HG02943 (cell line): ENCODE measurements at regions not wholly inside any gene's neighbourhood (a gene's known extent, or its start where the extent isn't known, plus 50 kb on each side); places are given as distances from the start of the nearest gene placed in this dataset.
"Not testable (repeated sequence)": the region's sequence is repeated elsewhere in the genome, so short reads cannot be mapped to it uniquely, and the experiment has no call there.

ENCODE experiments used
- ATAC-seq: cut with Tn5 transposase; IDR thresholded peaks from one replicate; pipeline ENCODE4 v1.9.1; 2021; ENCODE audit warnings: mild to moderate bottlenecking, low read depth, moderate library complexity; ENCODE audit not compliant: unreplicated experiment

- no peak for ATAC-seq
Observed at GRCh38 chr3:145058483-145058882, 1086.9 kb downstream of the DIPK2A start.

DNA sequence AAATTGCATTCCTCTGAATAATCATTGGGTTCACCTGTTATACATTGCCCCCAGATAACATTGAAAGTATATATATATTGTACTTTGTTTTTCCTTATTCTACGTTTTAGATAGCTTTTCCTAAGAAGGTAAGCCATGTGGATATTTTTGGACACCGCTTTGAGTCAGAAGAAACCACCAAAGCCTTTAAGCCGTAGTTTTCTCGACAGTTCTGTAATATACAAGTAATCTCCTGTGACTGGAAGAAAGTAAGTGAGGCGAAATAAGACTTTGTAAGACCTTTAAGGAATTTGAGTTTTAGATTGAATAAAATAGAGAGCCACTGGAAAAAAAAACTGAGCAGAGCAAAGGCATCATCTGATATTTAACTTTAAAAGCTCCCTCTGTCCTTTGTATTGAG, 1092.0 kb downstream of the DIPK2A start:
- ATAC-seq = no peak

GRCh38 chr3:145070795-145071194, 1090.2 kb downstream of the PLOD2 start:
- ATAC-seq = no peak

DNA sequence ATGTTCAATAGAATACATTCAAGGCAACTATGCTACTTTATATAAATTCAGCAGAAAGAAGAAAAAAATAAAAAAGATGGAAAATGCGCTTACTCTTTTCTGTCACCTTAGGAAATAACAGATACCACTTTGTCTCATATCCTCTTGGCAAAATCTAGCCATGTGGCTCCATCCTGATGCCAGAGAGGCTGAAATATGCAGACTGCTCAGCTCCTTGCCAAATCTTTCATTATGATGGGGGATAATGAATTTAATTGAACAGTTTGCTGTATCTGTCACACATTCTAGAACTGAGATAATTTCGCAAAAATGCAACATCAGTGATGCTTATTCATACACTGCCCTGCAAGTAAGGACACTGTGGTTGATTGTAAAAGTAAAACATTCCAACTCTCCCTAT, 1081.5 kb downstream of the PLOD2 start:
- no peak for ATAC-seq

DNA sequence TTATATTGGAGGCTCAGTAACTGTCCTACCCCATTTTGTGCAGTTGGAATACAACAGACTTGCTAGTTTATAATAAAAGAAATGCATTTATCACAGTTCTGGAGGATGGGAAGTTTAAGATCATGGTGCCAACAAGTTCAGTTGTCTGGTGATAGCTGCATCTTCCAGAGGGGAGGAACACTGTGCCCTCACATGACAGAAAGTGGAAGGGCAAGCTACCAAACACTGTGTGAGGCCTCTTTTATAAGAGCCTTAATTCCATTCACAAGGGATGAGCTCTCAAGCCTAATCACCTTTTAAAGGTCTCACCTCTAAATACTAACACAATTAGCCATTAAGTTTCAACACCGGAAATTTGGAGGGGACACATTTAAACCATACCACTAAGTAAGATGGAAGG, 1073.9 kb downstream of the PLOD2 start:
- no peak for ATAC-seq

DNA sequence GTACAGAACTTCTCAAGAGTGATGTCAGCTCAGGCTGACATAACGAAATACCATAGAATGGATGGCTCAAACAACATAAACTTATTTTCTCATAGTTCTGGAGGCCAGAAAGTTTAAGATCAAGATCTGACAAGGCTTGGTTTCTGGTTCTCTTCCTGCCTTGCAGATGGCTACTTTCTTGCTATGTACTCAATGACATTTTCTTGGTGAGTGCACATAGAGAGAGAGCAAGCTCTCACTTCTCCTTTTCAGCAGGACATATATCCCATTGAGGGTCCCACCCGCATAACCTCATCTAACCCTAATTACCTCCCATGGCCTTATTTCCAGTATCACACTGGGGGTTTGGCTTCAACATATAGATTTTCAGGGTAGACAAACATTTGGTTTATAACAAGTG, 1072.1 kb downstream of the PLOD2 start:
- ATAC-seq = no peak

GRCh38 chr3:145089337-145089736, 1071.6 kb downstream of the PLOD2 start:
- no peak for ATAC-seq

GRCh38 chr3:145094355-145094941, 1066.5 kb downstream of the PLOD2 start:
- ATAC-seq = peak; percentile 97

- ATAC-seq = not testable (repeated sequence)
Observed at GRCh38 chr3:145111141-145111540, 1049.8 kb downstream of the PLOD2 start.

GRCh38 chr3:145116769-145117168, 1044.2 kb downstream of the PLOD2 start:
- no peak for ATAC-seq

DNA sequence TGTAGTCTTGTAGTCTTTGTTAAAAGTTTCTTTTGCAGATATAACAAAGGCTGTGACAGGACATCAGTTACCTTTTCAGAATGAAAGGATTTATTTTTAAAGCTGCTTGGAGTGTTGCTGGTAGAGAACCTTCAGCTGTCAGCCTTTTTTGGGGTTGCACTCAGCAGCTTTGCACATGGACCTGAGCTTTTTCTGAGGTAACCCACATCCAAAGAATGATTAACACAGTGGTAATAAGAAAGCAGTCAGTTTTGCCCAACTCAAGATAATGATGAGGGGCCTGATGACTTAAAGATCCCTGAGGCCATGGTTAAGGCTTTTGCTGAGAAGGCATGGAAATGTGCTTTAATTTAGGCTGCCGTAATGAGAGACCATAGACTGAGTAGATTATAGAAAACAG, 1042.7 kb downstream of the PLOD2 start:
- ATAC-seq = peak; percentile 92

GRCh38 chr3:145124900-145125678, 1035.9 kb downstream of the PLOD2 start:
- no peak for ATAC-seq

- ATAC-seq = no peak
Observed at GRCh38 chr3:145133281-145133680, 1027.7 kb downstream of the PLOD2 start.

GRCh38 chr3:145134738-145135137, 1026.2 kb downstream of the PLOD2 start:
- no peak for ATAC-seq

- no peak for ATAC-seq
Observed at GRCh38 chr3:145144361-145144760, 1016.6 kb downstream of the PLOD2 start.

DNA sequence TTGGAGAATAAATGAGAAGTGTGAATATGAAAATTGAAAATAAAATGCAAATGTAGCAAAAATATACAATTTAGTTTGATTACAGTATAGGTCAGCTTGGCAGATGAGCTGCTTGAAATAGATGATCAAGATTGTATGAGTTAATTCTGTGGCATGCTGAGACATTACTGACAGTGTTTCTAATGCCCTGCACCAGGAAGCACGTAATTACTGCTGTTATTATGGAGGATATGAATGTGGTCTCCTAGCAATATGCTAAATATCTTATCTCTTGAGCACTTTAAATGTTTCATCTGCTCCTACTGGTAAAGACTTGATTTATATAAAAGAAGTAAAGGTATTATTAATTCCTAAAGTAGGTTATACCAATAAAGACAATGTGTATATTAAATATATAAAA, 1015.5 kb downstream of the PLOD2 start:
- no peak for ATAC-seq

GRCh38 chr3:145159640-145160039, 1001.3 kb downstream of the PLOD2 start:
- no peak for ATAC-seq

GRCh38 chr3:145170121-145170520, 990.9 kb downstream of the PLOD2 start:
- no peak for ATAC-seq

DNA sequence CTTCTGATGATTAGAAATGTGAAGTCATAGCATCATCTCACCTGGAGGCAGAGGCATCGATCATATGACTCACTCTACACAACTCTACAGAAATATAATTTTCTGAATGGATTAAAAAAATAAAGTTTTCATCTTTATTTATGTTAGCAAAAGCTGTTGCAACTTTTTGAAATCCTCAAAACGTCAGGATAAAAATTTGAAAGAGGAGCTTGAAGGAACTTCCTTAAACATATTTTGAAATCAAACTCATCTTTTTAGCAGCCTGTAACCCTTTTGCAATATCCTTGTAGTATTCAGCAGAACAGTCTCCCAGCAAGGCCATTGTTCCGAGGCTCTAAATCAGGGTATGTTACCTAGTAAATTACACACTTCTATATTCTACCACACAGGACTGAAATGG, 985.4 kb downstream of the PLOD2 start:
- ATAC-seq = no peak

DNA sequence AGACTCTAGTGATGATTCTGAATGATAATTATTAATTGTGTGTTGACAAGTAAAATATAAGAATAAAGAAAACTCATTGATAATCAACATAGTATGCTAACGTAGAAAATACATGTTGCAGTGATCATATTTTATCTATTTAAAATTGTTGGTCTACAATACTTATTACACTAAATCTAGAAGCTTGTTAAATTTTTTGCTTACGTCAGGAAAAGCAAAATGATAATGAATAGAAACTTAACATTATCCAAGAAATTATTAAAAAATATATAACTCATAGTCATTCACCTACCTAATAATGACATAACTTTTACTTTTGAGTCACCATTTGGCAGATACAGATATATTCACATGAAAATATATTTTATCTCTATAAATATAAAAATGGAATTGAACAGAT, 984.1 kb downstream of the PLOD2 start:
- no peak for ATAC-seq

DNA sequence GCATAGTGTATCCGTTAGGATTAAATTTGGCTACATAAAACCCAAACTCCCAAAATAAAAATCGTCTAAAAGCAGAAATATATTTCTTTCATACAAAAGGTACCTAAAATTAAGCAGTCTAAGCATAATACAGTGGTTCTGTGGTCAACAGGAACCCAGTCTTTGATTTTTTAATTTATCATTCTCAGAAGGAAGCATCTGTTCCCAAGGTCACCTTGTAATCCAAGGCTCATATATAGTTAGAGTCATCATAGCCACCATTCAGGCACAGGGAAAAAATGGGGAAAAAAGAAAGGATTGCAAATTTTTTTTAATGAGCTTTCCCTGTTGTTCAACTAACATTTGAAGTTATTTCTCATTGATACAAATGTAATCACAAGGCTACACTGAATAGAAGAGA, 983.2 kb downstream of the PLOD2 start:
- ATAC-seq = no peak

GRCh38 chr3:145182196-145182911, 978.6 kb downstream of the PLOD2 start:
- no peak for ATAC-seq
